GM23248 (cell line): ENCODE measurements at regions not wholly inside any gene's neighbourhood (a gene's known extent, or its start where the extent isn't known, plus 50 kb on each side); places are given as distances from the start of the nearest gene placed in this dataset.

Experiments
- DNase-seq: peaks from one replicate; pipeline ENCODE4 v3.0.0-alpha.2; 2015
- H2AFZ ChIP-seq: fragments of 200-600 bp; sonication (generic); 2 replicates; pipeline ENCODE4 v1.6.1; 2016; ENCODE audit warnings: antibody characterized with exemption
- H3F3A ChIP-seq: fragments of 200-600 bp; sonication (generic); 2 replicates; pipeline ENCODE4 v1.6.1; 2016; ENCODE audit warnings: mild to moderate bottlenecking, antibody characterized with exemption, mixed run types; ENCODE audit not compliant: insufficient read depth
- H3K27ac ChIP-seq: fragments of 200-600 bp; sonication (generic); 2 replicates; pipeline ENCODE4 v1.5.1; 2016; ENCODE audit warnings: mild to moderate bottlenecking
- H3K27me3 ChIP-seq: fragments of 200-600 bp; sonication (generic); replicated peaks from 2 replicates; pipeline ENCODE4 v1.6.1; 2016; ENCODE audit warnings: mild to moderate bottlenecking; ENCODE audit not compliant: insufficient read depth
- H3K36me3 ChIP-seq: fragments of 200-600 bp; sonication (generic); 2 replicates; pipeline ENCODE4 v1.6.1; 2016; ENCODE audit warnings: low read depth, mild to moderate bottlenecking
- H3K4me1 ChIP-seq: fragments of 200-600 bp; sonication (generic); 2 replicates; pipeline ENCODE4 v1.6.1; 2016; ENCODE audit warnings: mild to moderate bottlenecking; ENCODE audit not compliant: insufficient read depth
- H3K4me2 ChIP-seq: fragments of 200-600 bp; sonication (generic); one replicate; pipeline ENCODE4 v1.6.1; 2016; ENCODE audit warnings: mild to moderate bottlenecking; ENCODE audit not compliant: unreplicated experiment
- H3K4me3 ChIP-seq: fragments of 200-600 bp; sonication (generic); 2 replicates; pipeline ENCODE4 v1.5.1; 2016; ENCODE audit warnings: mild to moderate bottlenecking
- H3K79me2 ChIP-seq: fragments of 200-600 bp; sonication (generic); 2 replicates; pipeline ENCODE4 v1.6.1; 2016; ENCODE audit warnings: mild to moderate bottlenecking; ENCODE audit not compliant: insufficient read depth
- H3K9ac ChIP-seq: fragments of 200-600 bp; sonication (generic); 2 replicates; pipeline ENCODE4 v1.6.1; 2016; ENCODE audit warnings: mild to moderate bottlenecking
- H3K9me2 ChIP-seq: fragments of 200-600 bp; sonication (generic); 2 replicates; pipeline ENCODE4 v1.6.1; 2016; ENCODE audit warnings: mixed run types, mild to moderate bottlenecking, moderate library complexity; ENCODE audit not compliant: insufficient read depth
- H3K9me3 ChIP-seq: fragments of 200-600 bp; sonication (generic); one replicate; pipeline ENCODE4 v1.6.1; 2017; ENCODE audit warnings: low read depth
- H4K20me1 ChIP-seq: fragments of 200-600 bp; sonication (generic); 2 replicates; pipeline ENCODE4 v1.6.0; 2016; ENCODE audit not compliant: insufficient read depth
- EZH2 ChIP-seq: fragments of 200-600 bp; sonication (generic); IDR thresholded peaks from 2 replicates; pipeline ENCODE4 v1.6.1; 2018; ENCODE audit warnings: antibody characterized with exemption, mild to moderate bottlenecking; ENCODE audit not compliant: insufficient read depth, poor library complexity, severe bottlenecking
- EZH2phosphoT487 ChIP-seq: fragments of 200-600 bp; sonication (generic); IDR thresholded peaks from 2 replicates; pipeline ENCODE4 v1.6.1; 2018; ENCODE audit warnings: antibody characterized with exemption, moderate library complexity, mild to moderate bottlenecking, low read depth; ENCODE audit not compliant: insufficient read depth
- WGBS, 2 experiments: methylation state at CpG; one replicate each; pipeline ENCODE4 v1.1.6; 2015 to 2017; ENCODE audit warnings: low lambda C conversion rate in 2 of 2, low coverage in 1 of 2; ENCODE audit errors: missing lambda C conversion rate in 2 of 2; 5-methylcytosine and 5-hydroxymethylcytosine counted together
- in situ Hi-C: fragments of 300-500 bp; cut with MboI; formaldehyde crosslinking; loops from 2 replicates; pipeline ENCODE4 v1.15.0; 2020

DNA sequence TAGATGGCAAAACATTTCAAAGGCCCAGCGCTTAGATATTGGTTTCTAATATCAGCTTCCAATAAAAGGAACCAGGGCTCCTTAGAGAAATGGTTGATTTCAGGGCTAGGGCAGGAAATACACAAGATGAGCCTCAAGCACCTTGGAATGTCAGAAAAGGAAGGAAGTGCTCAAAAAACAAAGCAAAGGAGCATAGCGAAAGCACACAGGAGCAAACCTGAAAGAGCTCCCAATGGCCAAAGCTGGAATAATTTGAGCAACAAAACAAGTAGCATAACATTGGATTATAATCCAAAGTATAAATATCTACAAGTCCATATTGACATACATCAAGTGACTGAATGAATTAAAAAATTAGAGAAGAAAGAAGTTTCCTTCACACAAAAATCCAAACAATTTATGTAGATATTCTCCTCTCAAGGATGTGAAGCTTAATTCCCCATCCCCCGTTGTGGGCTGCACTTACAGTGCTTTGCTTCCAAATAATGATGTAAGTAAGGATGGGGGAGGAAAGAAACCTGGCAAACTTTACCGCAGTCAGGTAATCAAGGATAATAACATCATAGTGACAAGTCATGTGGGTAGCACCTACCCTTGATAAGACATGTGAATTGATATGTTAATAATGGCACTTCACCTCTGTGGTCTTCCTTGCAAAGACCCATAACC is 132.9 kb upstream of the DST start:
- Histone ChIP-seq H3K79me2 (peaks cover 95% of the 10 kb centered on the region), H3K36me3 (no peaks in the 10 kb centered on the region), H4K20me1 (peaks cover 5% of the 10 kb centered on the region; the same call in 1 of the 2 replicates), H3K27me3 (no peaks in the 10 kb centered on the region), H3K4me2 (no peak overlapping the region), H3K27ac (no peak overlapping the region), H3K9ac (no peak overlapping the region), H3K4me3 (no peak overlapping the region), H3K9me2 (no peaks in the 10 kb centered on the region), H2AFZ (no peak overlapping the region), H3F3A (peaks cover 57% of the 10 kb centered on the region), H3K4me1 (peaks cover 30% of the 10 kb centered on the region), H3K9me3 (no peaks in the 10 kb centered on the region)
- in situ Hi-C loops, result no loop called here
- TF ChIP-seq EZH2phosphoT487, result no peak
- no peak for TF ChIP-seq EZH2
- WGBS, 2 experiments, result 77 to 80% methylated on average over 4 of the region's 4 CpGs
- no peak for DNase-seq

DNA sequence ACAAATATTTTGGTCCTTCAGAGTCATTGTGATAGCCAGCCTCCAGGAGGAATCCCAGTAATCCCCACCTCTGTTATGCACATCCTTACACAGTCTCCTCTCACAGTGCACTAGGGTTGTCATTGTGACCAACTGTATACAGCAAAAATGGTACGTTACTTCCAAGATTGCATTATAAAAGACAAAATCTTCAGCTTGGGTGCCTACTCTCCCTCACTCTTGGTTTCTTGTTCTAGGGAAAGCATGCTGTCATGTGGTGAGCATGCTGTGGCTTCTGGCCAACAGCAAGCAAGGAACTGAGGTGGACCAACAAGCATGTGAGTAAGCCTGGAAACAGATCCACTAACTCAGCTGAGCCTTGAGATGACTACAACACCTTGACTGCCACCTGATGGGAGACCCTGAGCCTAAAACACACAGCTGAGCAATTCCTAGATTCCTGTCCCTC is 130.1 kb upstream of the DST start:
- TF ChIP-seq EZH2phosphoT487 (no peak), EZH2 (no peak)
- WGBS, 2 experiments, result 19 to 35% methylated on average over 1 of the region's 1 CpG
- Histone ChIP-seq H4K20me1 (peaks cover 8% of the 10 kb centered on the region; the same call in 1 of the 2 replicates), H3K9me2 (no peaks in the 10 kb centered on the region), H3K4me1 (peaks cover 59% of the 10 kb centered on the region), H3F3A (peaks cover 86% of the 10 kb centered on the region), H3K36me3 (no peaks in the 10 kb centered on the region), H3K4me2 (peak overlapping the region; percentile 67), H3K27me3 (no peaks in the 10 kb centered on the region), H3K9ac (no peak overlapping the region), H3K4me3 (peak overlapping the region; percentile 21), H3K9me3 (no peaks in the 10 kb centered on the region), H3K79me2 (peaks cover 100% of the 10 kb centered on the region), H2AFZ (no peak overlapping the region), H3K27ac (peak overlapping the region; percentile 45)
- in situ Hi-C loops, result no loop called here
- peak; percentile 88 for DNase-seq

DNA sequence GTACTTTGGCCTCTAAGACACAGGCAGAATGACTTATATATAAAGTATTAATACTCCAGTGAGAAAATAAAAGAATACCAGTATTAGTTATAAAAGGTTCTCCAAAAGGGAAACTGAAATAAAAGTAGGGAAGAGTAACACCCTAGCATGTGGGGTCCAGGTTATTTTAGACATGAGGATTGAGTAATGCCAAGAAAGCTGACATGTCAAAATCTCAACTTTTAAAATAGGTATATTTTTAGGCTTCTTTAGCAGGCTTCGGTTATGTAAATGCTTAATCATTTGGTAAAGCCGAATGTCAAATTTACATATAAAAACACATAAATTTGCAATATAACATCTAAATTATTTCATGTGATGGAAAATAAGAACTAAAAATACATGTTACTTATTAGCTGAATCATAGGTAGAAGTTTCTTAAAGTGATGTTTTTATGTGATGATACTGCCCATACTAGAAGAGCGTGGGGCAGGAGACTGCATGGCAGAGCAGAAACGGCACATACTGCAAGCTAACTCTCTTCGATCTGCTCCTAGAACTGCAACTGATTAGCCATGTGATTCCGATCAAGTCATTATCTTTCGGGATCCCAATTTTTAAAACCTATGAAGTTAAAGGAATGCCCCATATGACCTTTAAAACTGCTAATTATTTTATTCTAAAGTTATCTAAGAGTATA is 129.4 kb upstream of the DST start:
- peak; percentile 38 for DNase-seq
- Histone ChIP-seq H3K27me3 (no peaks in the 10 kb centered on the region), H3K4me3 (peak overlapping the region; percentile 21), H3K9ac (no peak overlapping the region), H3K27ac (peak overlapping the region; percentile 45), H4K20me1 (peaks cover 8% of the 10 kb centered on the region; the same call in 1 of the 2 replicates), H3K36me3 (no peaks in the 10 kb centered on the region), H3F3A (peaks cover 83% of the 10 kb centered on the region), H3K4me2 (peak overlapping the region; percentile 67), H3K9me2 (no peaks in the 10 kb centered on the region), H2AFZ (no peak overlapping the region), H3K79me2 (peaks cover 100% of the 10 kb centered on the region), H3K4me1 (peaks cover 65% of the 10 kb centered on the region), H3K9me3 (no peaks in the 10 kb centered on the region)
- in situ Hi-C loops, result no loop called here
- TF ChIP-seq EZH2 (no peak), EZH2phosphoT487 (no peak)
- WGBS, 2 experiments, result 37 to 39% methylated on average over 7 of the region's 7 CpGs

DNA sequence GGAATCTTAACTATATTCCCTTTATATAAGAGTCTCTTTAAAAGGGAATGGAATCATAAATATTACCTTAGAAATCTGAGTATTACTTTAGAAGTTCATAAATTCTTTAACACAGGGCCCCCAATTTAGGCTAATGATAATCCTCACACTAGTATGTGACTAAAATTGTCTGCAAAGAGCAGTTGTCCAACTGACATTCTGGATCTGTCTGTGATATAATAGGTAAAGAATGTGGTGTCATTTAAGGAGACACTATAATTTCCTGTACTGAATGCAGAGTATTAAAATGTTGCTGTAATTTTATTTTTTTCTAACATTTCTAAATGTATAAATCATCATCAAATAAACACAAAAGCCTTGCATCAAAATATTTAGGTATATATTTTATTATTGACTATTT is 128.5 kb upstream of the DST start:
- peak overlapping the region; percentile 45 for H3K27ac ChIP-seq
- DNase-seq, result peak; percentile 58
- H3K36me3 ChIP-seq, result no peaks in the 10 kb centered on the region
- no peak overlapping the region for H3K9ac ChIP-seq
- no peak overlapping the region for H2AFZ ChIP-seq
- peaks cover 100% of the 10 kb centered on the region for H3K79me2 ChIP-seq
- H3K27me3 ChIP-seq, result no peaks in the 10 kb centered on the region
- H3K4me3 ChIP-seq, result peak overlapping the region; percentile 21; the same call in 1 of the 2 replicates
- TF ChIP-seq EZH2 (no peak), EZH2phosphoT487 (no peak)
- in situ Hi-C loops, result no loop called here
- no peaks in the 10 kb centered on the region for H3K9me2 ChIP-seq
- peak overlapping the region; percentile 67 for H3K4me2 ChIP-seq
- peaks cover 87% of the 10 kb centered on the region for H3F3A ChIP-seq
- no peaks in the 10 kb centered on the region for H3K9me3 ChIP-seq
- H3K4me1 ChIP-seq, result peaks cover 74% of the 10 kb centered on the region
- H4K20me1 ChIP-seq, result peaks cover 8% of the 10 kb centered on the region; the same call in 1 of the 2 replicates
